ENCODE measurements at regions not wholly inside any gene's neighbourhood (a gene's known extent, or its start where the extent isn't known, plus 50 kb on each side); places are given as distances from the start of the nearest gene placed in this dataset.
"Not testable (repeated sequence)": the region's sequence is repeated elsewhere in the genome, so short reads cannot be mapped to it uniquely, and the experiment has no call there.

DNA sequence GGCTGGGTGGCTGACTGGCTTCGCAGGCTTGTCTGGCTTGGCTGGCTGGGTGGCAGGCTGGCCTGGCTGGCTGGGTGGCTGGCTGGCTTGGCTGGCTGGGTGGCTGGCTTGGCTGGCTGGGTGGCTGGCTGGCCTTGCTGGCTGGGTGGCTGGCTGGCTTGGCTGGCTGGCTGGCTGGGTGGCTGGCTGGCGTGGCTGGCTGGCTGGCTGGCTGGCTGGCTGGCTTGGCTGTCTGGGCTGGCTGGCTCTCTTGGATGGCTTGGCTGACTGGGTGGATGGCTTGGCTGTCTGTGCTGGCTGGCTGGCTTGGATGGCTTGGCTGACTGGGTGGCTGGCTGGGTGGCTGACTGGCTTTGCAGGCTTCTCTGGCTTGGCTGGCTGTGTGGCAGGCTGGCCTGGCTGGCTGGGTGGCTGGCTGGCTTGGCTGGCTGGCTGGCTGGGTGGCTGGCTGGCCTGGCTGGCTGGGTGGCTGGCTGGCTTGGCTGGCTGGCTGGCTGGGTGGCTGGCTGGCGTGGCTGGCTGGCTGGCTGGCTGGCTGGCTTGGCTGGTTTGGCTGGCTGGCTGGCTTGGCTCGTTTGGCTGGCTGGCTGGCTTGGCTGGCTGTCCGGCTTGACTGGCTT, 2808.1 kb downstream of the RPIA start:
- not testable (repeated sequence) for H3K9ac ChIP-seq (ENCODE audit: low read depth, low read length); H3K4me3 ChIP-seq (ENCODE audit: low read length); H3K27me3 ChIP-seq (ENCODE audit: control insufficient read depth, insufficient read depth, low read length); H3K9me3 ChIP-seq (replicated peaks; ENCODE audit: low read length); H3K36me3 ChIP-seq (ENCODE audit: insufficient read depth, low read length); H3K4me2 ChIP-seq (ENCODE audit: low read length); H3K4me1 ChIP-seq (ENCODE audit: control insufficient read depth, insufficient read depth, low read length)

DNA sequence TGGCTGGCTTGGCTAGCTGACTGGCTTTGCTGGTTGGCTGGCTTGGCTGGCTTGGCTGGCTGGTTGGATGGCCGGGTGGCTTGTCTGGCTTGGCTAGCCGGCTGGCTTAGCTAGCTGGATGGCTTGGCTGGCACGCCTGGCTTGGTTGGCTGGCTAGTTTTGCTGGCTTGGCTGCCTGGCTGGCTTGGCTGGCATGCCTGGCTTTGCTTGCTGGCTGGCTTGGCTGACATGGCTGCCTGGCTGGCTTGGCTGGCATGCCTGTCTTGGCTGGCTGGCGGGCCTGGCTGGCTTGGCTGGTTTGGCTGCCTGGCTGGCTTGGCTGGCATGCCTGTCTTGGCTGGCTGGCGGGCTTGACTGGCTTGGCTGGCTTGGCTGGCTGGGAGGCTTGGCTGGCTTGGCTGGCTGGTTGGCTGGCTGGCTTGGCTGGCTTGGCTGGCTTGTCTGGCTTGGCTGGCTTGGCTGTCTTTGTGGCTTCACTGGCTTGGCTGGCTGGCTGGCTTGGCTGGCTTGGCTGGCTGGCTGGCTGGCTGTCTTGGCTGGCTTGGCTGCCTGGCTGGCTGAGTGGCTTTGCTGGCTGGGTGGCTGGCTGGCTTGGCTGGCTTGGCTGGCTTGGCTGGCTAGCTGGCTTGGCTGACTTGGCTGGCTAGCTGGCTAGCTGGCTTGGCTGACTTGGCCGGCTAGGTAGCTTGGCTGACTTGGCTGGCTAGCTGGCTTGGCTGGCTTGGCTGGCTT, 2808.9 kb downstream of the RPIA start:
- H3K9ac ChIP-seq (ENCODE audit: low read depth, low read length); H3K4me2 ChIP-seq (ENCODE audit: low read length); H3K4me3 ChIP-seq (ENCODE audit: low read length); H3K27me3 ChIP-seq (ENCODE audit: control insufficient read depth, insufficient read depth, low read length); H3K4me1 ChIP-seq (ENCODE audit: control insufficient read depth, insufficient read depth, low read length); H3K9me3 ChIP-seq (replicated peaks; ENCODE audit: low read length); H3K36me3 ChIP-seq (ENCODE audit: insufficient read depth, low read length): not testable (repeated sequence)

DNA sequence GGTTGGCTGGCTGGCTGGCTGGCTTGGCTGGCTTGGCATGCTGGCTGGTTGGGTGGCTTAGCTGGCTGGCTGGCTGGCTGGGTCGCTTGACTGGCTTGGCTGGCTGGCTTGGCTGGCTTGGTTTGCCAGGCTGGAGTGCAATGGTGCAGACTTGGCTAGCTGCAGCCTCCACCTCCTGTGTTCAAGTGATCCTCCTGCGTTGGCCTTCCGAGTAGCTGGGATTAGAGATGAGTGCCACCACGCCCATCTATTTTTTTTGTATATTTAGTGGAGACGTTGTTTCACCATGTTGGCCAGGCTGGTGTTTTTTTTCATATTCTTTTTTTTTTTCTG, 2809.5 kb downstream of the RPIA start:
- H3K4me3 ChIP-seq (ENCODE audit: low read length); H3K36me3 ChIP-seq (ENCODE audit: insufficient read depth, low read length); H3K9me3 ChIP-seq (replicated peaks; ENCODE audit: low read length); H3K27me3 ChIP-seq (ENCODE audit: control insufficient read depth, insufficient read depth, low read length); H3K4me1 ChIP-seq (ENCODE audit: control insufficient read depth, insufficient read depth, low read length); H3K4me2 ChIP-seq (ENCODE audit: low read length); H3K9ac ChIP-seq (ENCODE audit: low read depth, low read length): not testable (repeated sequence)

DNA sequence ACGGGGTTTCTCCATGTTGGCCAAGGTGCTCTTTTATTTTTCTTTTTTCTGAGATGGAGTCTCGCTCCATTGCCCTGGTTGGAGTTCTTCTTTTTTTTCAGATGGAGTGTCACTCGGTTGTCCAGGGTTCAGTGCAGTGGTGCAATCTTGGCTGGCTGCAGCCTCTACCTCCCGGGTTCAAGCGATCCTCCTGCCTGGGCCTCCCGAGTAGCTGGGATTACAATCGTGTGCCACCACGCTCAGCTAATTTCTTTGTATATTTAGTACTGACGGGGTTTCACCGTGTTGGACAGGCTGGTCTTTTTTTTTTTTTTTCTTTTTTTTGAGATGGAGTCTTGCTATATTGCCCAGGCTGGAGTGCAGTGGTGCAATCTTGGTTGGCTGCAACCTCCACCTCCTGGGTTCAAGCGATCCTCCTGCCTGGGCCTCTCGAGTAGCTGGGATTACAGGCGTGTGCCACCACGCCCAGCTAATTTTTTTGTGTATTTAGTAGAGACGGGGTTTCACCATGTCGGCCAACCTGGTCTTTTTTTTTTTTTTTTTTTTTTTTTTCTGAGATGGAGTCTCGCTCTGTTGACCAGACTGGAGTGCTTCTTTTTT, 2810.1 kb downstream of the RPIA start:
- H3K4me2 ChIP-seq (ENCODE audit: low read length); H3K4me3 ChIP-seq (ENCODE audit: low read length); H3K4me1 ChIP-seq (ENCODE audit: control insufficient read depth, insufficient read depth, low read length); H3K36me3 ChIP-seq (ENCODE audit: insufficient read depth, low read length); H3K9ac ChIP-seq (ENCODE audit: low read depth, low read length); H3K27me3 ChIP-seq (ENCODE audit: control insufficient read depth, insufficient read depth, low read length); H3K9me3 ChIP-seq (replicated peaks; ENCODE audit: low read length): not testable (repeated sequence)

DNA sequence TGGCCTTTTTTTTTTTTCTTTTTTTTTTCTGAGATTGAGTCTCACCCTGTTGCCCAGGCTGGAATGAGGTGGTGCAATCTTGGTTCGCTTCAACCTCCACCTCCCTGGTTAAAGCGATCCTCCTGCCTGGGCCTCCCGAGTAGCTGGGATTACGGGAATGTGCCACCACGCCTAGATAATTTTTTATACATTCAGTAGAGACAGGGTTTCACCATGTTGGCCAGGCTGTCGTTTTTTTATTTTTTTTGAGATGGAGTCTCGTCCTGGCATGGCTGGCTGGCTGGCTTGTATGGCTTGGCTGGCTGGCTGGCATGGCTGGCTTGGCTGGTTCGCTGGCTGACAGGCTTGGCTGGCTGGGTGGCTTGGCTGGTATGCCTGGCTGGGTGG, 2812.1 kb downstream of the RPIA start:
- not testable (repeated sequence) for H3K4me2 ChIP-seq (ENCODE audit: low read length); H3K4me1 ChIP-seq (ENCODE audit: control insufficient read depth, insufficient read depth, low read length); H3K27me3 ChIP-seq (ENCODE audit: control insufficient read depth, insufficient read depth, low read length); H3K36me3 ChIP-seq (ENCODE audit: insufficient read depth, low read length); H3K9ac ChIP-seq (ENCODE audit: low read depth, low read length); H3K4me3 ChIP-seq (ENCODE audit: low read length); H3K9me3 ChIP-seq (replicated peaks; ENCODE audit: low read length)

DNA sequence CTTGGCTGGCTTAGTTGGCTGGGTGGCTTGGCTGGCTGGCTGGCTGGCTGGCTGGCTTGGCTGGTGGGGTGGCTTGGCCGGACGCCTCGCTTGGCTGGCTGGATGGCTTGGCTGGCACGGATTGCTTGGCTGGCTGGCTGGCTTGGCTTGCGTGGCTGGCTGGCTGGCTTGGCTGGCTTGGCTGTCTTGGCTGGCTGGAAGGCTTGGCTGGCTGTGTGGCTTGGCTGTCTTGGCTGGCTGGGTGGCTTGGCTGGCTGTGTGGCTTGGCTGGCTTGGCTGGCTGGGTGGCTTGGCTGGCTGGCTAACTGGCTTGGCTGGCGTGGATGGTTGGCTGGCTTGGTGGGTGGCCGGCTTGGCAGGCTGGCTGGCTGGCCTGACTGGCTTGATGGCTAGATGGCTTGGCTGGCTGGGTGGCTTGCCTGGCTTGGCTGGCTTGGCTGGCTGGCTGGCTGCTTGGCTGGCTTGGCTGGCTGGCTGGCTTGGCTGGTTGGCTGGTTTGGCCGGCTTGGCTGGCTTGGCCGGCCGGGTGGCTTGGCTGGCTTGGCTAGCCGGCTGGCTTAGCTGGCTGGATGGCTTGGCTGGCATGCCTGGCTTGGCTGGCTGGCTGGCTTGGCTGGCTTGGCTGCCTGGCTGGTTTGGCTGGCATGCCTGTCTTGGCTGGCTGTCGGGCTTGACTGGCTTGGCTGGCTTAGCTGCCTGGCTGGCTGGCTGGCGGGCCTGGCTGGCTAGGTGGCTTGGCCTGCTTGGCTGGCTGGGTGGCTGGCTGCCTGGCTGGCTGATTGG, 2812.7 kb downstream of the RPIA start:
- H3K36me3 ChIP-seq (ENCODE audit: insufficient read depth, low read length); H3K27me3 ChIP-seq (ENCODE audit: control insufficient read depth, insufficient read depth, low read length); H3K4me1 ChIP-seq (ENCODE audit: control insufficient read depth, insufficient read depth, low read length); H3K4me3 ChIP-seq (ENCODE audit: low read length); H3K9ac ChIP-seq (ENCODE audit: low read depth, low read length); H3K4me2 ChIP-seq (ENCODE audit: low read length); H3K9me3 ChIP-seq (replicated peaks; ENCODE audit: low read length): not testable (repeated sequence)

DNA sequence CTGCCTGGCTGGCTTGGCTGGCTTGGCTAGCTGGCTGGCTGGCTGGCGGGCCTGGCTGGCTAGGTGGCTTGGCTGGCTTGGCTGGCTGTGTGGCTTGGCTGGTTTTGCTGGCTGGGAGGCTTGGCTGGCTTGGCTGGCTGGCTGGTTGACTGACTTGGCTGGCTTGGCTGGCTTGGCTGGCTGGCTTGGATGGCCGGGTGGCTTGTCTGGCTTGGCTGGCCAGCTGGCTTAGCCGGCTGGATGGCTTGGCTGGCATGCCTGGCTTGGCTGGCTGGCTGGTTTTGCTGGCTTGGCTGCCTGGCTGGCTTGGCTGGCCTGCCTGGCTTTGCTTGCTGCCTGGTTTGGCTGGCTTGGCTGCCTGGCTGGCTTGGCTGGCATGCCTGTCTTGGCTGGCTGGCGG, 2817.3 kb downstream of the RPIA start:
- H3K4me2 ChIP-seq (ENCODE audit: low read length); H3K4me1 ChIP-seq (ENCODE audit: control insufficient read depth, insufficient read depth, low read length); H3K36me3 ChIP-seq (ENCODE audit: insufficient read depth, low read length); H3K9me3 ChIP-seq (replicated peaks; ENCODE audit: low read length); H3K4me3 ChIP-seq (ENCODE audit: low read length); H3K9ac ChIP-seq (ENCODE audit: low read depth, low read length); H3K27me3 ChIP-seq (ENCODE audit: control insufficient read depth, insufficient read depth, low read length): not testable (repeated sequence)

DNA sequence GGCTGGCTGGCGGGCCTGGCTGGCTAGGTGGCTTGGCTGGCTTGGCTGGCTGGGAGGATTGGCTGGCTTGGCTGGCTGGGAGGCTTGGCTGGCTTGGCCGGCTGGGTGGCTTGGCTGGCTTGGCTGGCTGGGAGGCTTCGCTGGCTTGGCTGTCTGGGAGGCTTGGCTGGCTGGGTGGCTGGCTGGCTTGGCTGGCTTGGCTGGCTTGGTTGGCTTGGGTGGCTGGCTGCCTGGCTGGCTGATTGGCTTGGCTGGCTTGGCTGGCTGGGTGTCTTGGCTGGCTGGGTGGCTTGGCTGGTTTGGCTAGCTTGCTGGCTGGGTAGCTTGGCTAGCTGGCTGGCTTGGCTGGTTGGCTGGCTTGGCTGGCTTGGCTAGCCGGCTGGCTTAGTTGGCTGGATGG, 2817.8 kb downstream of the RPIA start:
- not testable (repeated sequence) for H3K4me3 ChIP-seq (ENCODE audit: low read length); H3K9ac ChIP-seq (ENCODE audit: low read depth, low read length); H3K27me3 ChIP-seq (ENCODE audit: control insufficient read depth, insufficient read depth, low read length); H3K4me1 ChIP-seq (ENCODE audit: control insufficient read depth, insufficient read depth, low read length); H3K36me3 ChIP-seq (ENCODE audit: insufficient read depth, low read length); H3K4me2 ChIP-seq (ENCODE audit: low read length); H3K9me3 ChIP-seq (replicated peaks; ENCODE audit: low read length)

DNA sequence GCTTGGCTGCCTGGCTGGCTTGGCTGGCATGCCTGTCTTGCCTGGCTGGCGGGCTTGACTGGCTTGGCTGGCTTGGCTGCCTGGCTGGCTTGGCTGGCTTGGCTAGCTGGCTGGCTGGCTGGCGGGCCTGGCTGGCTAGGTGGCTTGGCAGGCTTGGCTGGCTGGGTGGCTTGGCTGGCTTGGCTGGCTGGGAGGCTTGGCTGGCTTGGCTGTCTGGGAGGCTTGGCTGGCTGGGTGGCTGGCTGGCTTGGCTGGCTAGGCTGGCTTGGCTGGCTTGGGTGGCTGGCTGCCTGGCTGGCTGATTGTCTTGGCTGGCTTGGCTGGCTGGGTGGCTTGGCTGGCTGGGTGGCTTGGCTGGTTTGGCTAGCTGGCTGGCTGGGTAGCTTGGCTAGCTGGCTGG, 2819.7 kb downstream of the RPIA start:
- H3K27me3 ChIP-seq (ENCODE audit: control insufficient read depth, insufficient read depth, low read length); H3K4me2 ChIP-seq (ENCODE audit: low read length); H3K36me3 ChIP-seq (ENCODE audit: insufficient read depth, low read length); H3K4me3 ChIP-seq (ENCODE audit: low read length); H3K9me3 ChIP-seq (replicated peaks; ENCODE audit: low read length); H3K9ac ChIP-seq (ENCODE audit: low read depth, low read length); H3K4me1 ChIP-seq (ENCODE audit: control insufficient read depth, insufficient read depth, low read length): not testable (repeated sequence)

DNA sequence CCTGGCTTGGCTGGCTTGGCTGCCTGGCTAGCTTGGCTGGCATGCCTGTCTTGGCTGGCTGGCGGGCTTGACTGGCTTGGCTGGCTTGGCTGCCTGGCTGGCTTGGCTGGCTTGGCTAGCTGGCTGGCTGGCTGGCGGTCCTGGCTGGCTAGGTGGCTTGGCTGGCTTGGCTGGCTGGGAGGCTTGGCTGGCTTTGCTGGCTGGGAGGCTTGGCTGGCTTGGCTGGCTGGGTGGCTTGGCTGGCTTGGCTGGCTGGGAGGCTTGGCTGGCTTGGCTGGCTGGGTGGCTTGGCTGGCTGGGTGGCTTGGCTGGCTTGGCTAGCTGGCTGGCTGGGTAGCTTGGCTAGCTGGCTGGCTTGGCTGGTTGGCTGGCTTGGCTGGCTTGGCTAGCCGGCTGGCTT, 2824.5 kb downstream of the RPIA start:
- not testable (repeated sequence) for H3K4me1 ChIP-seq (ENCODE audit: control insufficient read depth, insufficient read depth, low read length); H3K4me3 ChIP-seq (ENCODE audit: low read length); H3K27me3 ChIP-seq (ENCODE audit: control insufficient read depth, insufficient read depth, low read length); H3K9ac ChIP-seq (ENCODE audit: low read depth, low read length); H3K9me3 ChIP-seq (replicated peaks; ENCODE audit: low read length); H3K36me3 ChIP-seq (ENCODE audit: insufficient read depth, low read length); H3K4me2 ChIP-seq (ENCODE audit: low read length)

DNA sequence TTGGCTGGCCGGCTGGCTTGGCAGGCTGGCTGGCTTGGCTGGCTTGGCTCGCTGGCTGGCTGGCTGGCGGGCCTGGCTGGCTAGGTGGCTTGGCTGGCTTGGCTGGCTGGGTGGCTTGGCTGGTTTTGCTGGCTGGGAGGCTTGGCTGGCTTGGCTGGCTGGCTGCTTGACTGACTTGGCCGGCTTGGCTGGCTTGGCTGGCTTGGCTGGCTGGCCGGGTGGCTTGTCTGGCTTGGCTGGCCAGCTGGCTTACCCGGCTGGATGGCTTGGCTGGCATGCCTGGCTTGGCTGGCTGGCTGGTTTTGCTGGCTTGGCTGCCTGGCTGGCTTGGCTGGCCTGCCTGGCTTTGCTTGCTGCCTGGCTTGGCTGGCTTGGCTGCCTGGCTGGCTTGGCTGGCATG, 2825.2 kb downstream of the RPIA start:
- H3K27me3 ChIP-seq (ENCODE audit: control insufficient read depth, insufficient read depth, low read length); H3K4me3 ChIP-seq (ENCODE audit: low read length); H3K9ac ChIP-seq (ENCODE audit: low read depth, low read length); H3K36me3 ChIP-seq (ENCODE audit: insufficient read depth, low read length); H3K4me2 ChIP-seq (ENCODE audit: low read length); H3K9me3 ChIP-seq (replicated peaks; ENCODE audit: low read length); H3K4me1 ChIP-seq (ENCODE audit: control insufficient read depth, insufficient read depth, low read length): not testable (repeated sequence)

DNA sequence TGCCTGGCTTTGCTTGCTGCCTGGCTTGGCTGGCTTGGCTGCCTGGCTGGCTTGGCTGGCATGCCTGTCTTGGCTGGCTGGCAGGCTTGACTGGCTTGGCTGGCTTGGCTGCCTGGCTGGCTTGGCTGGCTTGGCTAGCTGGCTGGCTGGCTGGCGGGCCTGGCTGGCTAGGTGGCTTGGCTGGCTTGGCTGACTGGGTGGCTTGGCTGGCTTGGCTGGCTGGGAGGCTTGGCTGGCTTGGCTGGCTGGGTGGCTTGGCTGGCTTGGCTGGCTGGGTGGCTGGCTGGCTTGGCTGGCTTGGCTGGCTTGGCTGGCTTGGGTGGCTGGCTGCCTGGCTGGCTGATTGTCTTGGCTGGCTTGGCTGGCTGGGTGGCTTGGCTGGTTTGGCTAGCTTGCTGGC, 2826.4 kb downstream of the RPIA start:
- not testable (repeated sequence) for H3K4me3 ChIP-seq (ENCODE audit: low read length); H3K4me1 ChIP-seq (ENCODE audit: control insufficient read depth, insufficient read depth, low read length); H3K9me3 ChIP-seq (replicated peaks; ENCODE audit: low read length); H3K36me3 ChIP-seq (ENCODE audit: insufficient read depth, low read length); H3K9ac ChIP-seq (ENCODE audit: low read depth, low read length); H3K4me2 ChIP-seq (ENCODE audit: low read length); H3K27me3 ChIP-seq (ENCODE audit: control insufficient read depth, insufficient read depth, low read length)
